ENCODE measurements at regions not wholly inside any gene's neighbourhood (a gene's known extent, or its start where the extent isn't known, plus 50 kb on each side); places are given as distances from the start of the nearest gene placed in this dataset.
"Not testable (repeated sequence)": the region's sequence is repeated elsewhere in the genome, so short reads cannot be mapped to it uniquely, and the experiment has no call there.

- DNase-seq (ENCODE audit: low read depth): no peak
Observed at GRCh38 chr1:57576756-57577155, 152.9 kb upstream of the DAB1 start.

- DNase-seq (ENCODE audit: low read depth): no peak
Observed at GRCh38 chr1:57572016-57572415, 148.2 kb upstream of the DAB1 start.

- not testable (repeated sequence) for DNase-seq (ENCODE audit: low read depth)
Observed at GRCh38 chr1:57558066-57558465, 134.2 kb upstream of the DAB1 start.

- no peak for DNase-seq (ENCODE audit: low read depth)
Observed at GRCh38 chr1:57553666-57554065, 129.8 kb upstream of the DAB1 start.

GRCh38 chr1:57551476-57551875, 127.6 kb upstream of the DAB1 start:
- no peak for DNase-seq (ENCODE audit: low read depth)

- DNase-seq (ENCODE audit: low read depth): no peak
Observed at GRCh38 chr1:57550092-57550491, 126.2 kb upstream of the DAB1 start.

GRCh38 chr1:57549300-57549699, 125.4 kb upstream of the DAB1 start:
- no peak for DNase-seq (ENCODE audit: low read depth)

- DNase-seq (ENCODE audit: low read depth): no peak
Observed at GRCh38 chr1:57546549-57547330, 122.9 kb upstream of the DAB1 start.

GRCh38 chr1:57544345-57544744, 120.5 kb upstream of the DAB1 start:
- DNase-seq (ENCODE audit: low read depth): no peak

GRCh38 chr1:57536749-57537423, 113.0 kb upstream of the DAB1 start:
- DNase-seq (ENCODE audit: low read depth): no peak

GRCh38 chr1:57532299-57532698, 108.4 kb upstream of the DAB1 start:
- DNase-seq (ENCODE audit: low read depth): no peak

- DNase-seq (ENCODE audit: low read depth): not testable (repeated sequence)
Observed at GRCh38 chr1:57530911-57531260, 107.0 kb upstream of the DAB1 start.

GRCh38 chr1:57530206-57530910, 106.5 kb upstream of the DAB1 start:
- DNase-seq (ENCODE audit: low read depth): no peak

GRCh38 chr1:57522575-57522974, 98.7 kb upstream of the DAB1 start:
- no peak for DNase-seq (ENCODE audit: low read depth)

- DNase-seq (ENCODE audit: low read depth): no peak
Observed at GRCh38 chr1:57520743-57521515, 97.1 kb upstream of the DAB1 start.

- no peak for DNase-seq (ENCODE audit: low read depth)
Observed at GRCh38 chr1:57518496-57518895, 94.6 kb upstream of the DAB1 start.

GRCh38 chr1:57517587-57518374, 93.9 kb upstream of the DAB1 start:
- DNase-seq (ENCODE audit: low read depth): no peak

- no peak for DNase-seq (ENCODE audit: low read depth)
Observed at GRCh38 chr1:57512386-57512785, 88.5 kb upstream of the DAB1 start.

- no peak for DNase-seq (ENCODE audit: low read depth)
Observed at GRCh38 chr1:57506941-57507340, 83.1 kb upstream of the DAB1 start.

GRCh38 chr1:57503337-57503736, 79.5 kb upstream of the DAB1 start:
- DNase-seq (ENCODE audit: low read depth): no peak

GRCh38 chr1:57500136-57500830, 76.4 kb upstream of the DAB1 start:
- DNase-seq (ENCODE audit: low read depth): no peak

Data from stromal cell of bone marrow (primary cell).